Thyroid gland (tissue), 4 donors: ENCODE measurements at regions not wholly inside any gene's neighbourhood (a gene's known extent, or its start where the extent isn't known, plus 50 kb on each side); places are given as distances from the start of the nearest gene placed in this dataset.

ENCODE experiments used
- CTCF ChIP-seq, 6 experiments: fragments of 200-600 bp in 3 of 6; fragments of 450-650 bp in 3 of 6; sonication (generic) in 3 of 6; IDR thresholded peaks; one replicate each; pipeline ENCODE4 v1.5.1; 2016 to 2019; ENCODE audit warnings: antibody characterized with exemption in 6 of 6, mild to moderate bottlenecking in 2 of 6, inconsistent platforms in 1 of 6, moderate library complexity in 1 of 6
- POLR2A ChIP-seq, 2 donors: fragments of 450-650 bp; IDR thresholded peaks; one replicate each; pipeline ENCODE4 v1.6.1; 2017; ENCODE audit warnings: antibody characterized with exemption in 2 of 2, mild to moderate bottlenecking in 2 of 2, moderate library complexity in 1 of 2

DNA sequence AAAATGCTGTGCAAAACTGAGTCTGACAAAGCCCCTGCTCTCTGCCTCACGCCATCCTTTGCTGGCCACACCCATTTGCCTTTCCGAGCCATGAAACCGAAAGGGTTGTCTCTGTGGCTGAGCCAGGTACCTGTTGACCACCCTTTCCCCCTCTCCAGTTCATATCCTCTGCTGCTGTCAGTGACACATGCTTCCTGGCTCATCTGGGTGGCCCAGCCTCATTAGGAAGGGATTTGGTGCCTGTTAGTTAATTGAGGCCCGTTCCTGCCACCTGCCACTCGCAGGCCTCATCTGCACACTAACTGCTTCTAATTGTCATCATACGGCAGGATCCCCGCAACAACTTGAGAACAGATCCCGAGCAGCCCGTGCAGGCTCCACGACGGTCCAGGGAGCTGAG, 79.2 kb downstream of the OLIG1 start:
- no peak for TF ChIP-seq CTCF (IDR thresholded peaks at IDR 0.05)
- TF ChIP-seq POLR2A (IDR thresholded peaks at IDR 0.05) = no peak
